ENCODE measurements at regions not wholly inside any gene's neighbourhood (a gene's known extent, or its start where the extent isn't known, plus 50 kb on each side); places are given as distances from the start of the nearest gene placed in this dataset.

- TF ChIP-seq REST (IDR thresholded peaks at IDR 0.05; ENCODE audit: low read depth) (no peak), YY1 (IDR thresholded peaks at IDR 0.05; ENCODE audit: low read depth) (no peak), ZBTB7A (IDR thresholded peaks at IDR 0.05; ENCODE audit: low read depth) (no peak), RAD21 (IDR thresholded peaks at IDR 0.05; ENCODE audit: low read depth) (no peak), MAX (IDR thresholded peaks at IDR 0.05) (no peak), USF1 (IDR thresholded peaks at IDR 0.05) (no peak)
Measured at GRCh38 chr15:62380011-62380410, 214.9 kb upstream of the C2CD4B start.
